Mesothelial cell of epicardium (in vitro differentiated cells): ENCODE measurements at regions not wholly inside any gene's neighbourhood (a gene's known extent, or its start where the extent isn't known, plus 50 kb on each side); places are given as distances from the start of the nearest gene placed in this dataset.

Source experiments
- DNase-seq, 2 experiments: peaks; one replicate each; pipeline ENCODE4 v3.0.0; 2021; ENCODE audit warnings: low spot score in 2 of 2; ENCODE audit not compliant: unreplicated experiment in 2 of 2
- H3K27ac Mint-ChIP-seq: 2 replicates; pipeline ENCODE4 v1.8.0; 2021; ENCODE audit warnings: mixed read lengths
- H3K27me3 Mint-ChIP-seq: 2 replicates; pipeline ENCODE4 v1.8.0; 2021; ENCODE audit warnings: low read depth, mixed read lengths
- H3K36me3 Mint-ChIP-seq: 2 replicates; pipeline ENCODE4 v1.8.0; 2021; ENCODE audit warnings: mixed read lengths
- H3K4me1 Mint-ChIP-seq: 2 replicates; pipeline ENCODE4 v1.8.0; 2021; ENCODE audit warnings: mixed read lengths
- H3K4me3 Mint-ChIP-seq: 2 replicates; pipeline ENCODE4 v1.8.0; 2021; ENCODE audit warnings: mild to moderate bottlenecking, moderate library complexity, mixed read lengths
- H3K9me3 Mint-ChIP-seq: 2 replicates; pipeline ENCODE4 v1.8.0; 2021; ENCODE audit warnings: mixed read lengths
- TF ChIP-seq, protein P1 (sequence below): fragments of 200-600 bp; sonication (generic); IDR thresholded peaks from one replicate; pipeline ENCODE4 v1.5.0; 2021; ENCODE audit warnings: antibody characterized with exemption; ENCODE audit not compliant: unreplicated experiment

DNA sequence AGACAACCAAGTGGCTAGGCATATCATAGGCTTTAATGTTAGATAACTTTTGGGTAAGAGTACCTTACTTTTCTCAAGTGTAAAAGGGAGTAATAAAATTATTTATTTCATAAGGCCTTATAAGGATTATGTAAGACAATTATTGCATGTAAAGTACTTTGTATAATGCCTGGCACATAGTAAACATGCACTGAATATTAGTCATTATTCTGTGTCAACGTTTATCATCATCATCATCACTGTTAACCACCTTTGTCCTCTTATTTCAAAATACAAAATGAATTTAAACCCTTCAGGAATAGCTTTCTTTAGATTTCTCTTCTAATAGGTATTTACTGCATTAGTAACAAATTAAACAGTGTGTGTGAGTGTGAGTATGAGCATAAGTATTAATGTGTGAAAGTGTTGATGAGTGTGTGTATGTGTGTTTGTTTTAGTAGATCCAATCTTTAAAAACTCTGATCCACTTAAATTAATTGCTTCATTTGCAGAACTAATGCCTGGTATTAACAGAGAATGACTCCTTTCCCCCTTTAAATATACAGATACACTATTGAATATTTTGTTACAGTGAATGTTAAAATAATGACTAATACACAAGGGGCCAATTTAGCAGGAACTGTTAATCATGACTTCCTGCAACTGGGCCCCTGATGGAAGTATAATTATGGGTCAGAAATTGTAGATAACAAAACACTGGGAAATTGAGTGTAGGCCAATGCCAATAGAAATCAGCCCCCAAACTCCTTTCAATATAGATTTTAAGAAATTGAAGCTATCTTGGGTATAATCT, 213.3 kb upstream of the FZD8 start:
- no peak for DNase-seq
- Mint-ChIP-seq H3K4me1 (peaks cover 6% of the 10 kb centered on the region), H3K9me3 (peaks cover 11% of the 10 kb centered on the region), H3K27me3 (no peaks in the 10 kb centered on the region), H3K36me3 (peaks cover 3% of the 10 kb centered on the region), H3K4me3 (no peak overlapping the region), H3K27ac (no peak overlapping the region)
- TF ChIP-seq, protein P1, sequence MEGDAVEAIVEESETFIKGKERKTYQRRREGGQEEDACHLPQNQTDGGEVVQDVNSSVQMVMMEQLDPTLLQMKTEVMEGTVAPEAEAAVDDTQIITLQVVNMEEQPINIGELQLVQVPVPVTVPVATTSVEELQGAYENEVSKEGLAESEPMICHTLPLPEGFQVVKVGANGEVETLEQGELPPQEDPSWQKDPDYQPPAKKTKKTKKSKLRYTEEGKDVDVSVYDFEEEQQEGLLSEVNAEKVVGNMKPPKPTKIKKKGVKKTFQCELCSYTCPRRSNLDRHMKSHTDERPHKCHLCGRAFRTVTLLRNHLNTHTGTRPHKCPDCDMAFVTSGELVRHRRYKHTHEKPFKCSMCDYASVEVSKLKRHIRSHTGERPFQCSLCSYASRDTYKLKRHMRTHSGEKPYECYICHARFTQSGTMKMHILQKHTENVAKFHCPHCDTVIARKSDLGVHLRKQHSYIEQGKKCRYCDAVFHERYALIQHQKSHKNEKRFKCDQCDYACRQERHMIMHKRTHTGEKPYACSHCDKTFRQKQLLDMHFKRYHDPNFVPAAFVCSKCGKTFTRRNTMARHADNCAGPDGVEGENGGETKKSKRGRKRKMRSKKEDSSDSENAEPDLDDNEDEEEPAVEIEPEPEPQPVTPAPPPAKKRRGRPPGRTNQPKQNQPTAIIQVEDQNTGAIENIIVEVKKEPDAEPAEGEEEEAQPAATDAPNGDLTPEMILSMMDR, result no peak

DNA sequence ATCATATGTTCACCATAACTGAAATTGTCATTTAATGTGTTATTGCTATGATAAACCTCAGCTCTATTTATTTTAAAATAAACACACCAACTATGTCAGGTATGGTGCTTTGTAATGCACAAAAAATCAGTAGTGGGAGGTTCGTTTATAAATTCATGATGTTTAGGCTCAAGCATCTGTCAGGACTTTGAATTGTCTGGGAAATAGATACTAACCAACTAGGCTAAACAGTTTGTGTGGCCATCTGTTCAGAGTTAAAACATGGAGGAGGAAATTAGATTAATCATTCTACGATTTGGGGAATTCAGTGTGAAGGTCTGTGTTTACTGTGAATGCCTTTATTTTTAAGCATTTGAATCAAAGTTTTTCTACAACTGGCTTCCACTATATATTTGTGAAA, 212.6 kb upstream of the FZD8 start:
- Mint-ChIP-seq H3K36me3 (peaks cover 3% of the 10 kb centered on the region), H3K4me3 (no peak overlapping the region), H3K27me3 (no peaks in the 10 kb centered on the region), H3K4me1 (peaks cover 10% of the 10 kb centered on the region), H3K27ac (no peak overlapping the region), H3K9me3 (peaks cover 11% of the 10 kb centered on the region)
- TF ChIP-seq, protein P1, result no peak
- DNase-seq, result no peak

DNA sequence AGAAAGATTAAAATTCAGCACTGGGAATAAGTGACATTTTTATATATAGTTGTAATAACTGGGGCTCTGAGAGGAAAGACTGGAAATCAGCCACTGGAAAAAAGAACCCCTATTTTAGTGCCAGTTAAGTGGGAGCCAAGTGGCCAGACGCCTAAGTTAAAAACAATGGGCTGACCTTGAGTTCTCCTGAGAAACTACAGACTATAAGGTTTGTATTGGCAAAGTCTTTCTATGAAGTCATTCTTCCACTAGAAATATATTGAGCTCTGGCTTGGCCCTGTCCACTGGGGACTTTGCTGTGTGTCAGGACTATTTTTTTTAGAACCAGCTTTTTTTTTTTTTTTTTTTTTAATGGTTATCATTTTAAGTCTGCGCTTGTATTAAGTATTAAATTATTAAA, 210.6 kb upstream of the FZD8 start:
- Mint-ChIP-seq H3K4me1 (peaks cover 28% of the 10 kb centered on the region), H3K4me3 (no peak overlapping the region), H3K27ac (no peak overlapping the region), H3K36me3 (no peaks in the 10 kb centered on the region), H3K9me3 (peaks cover 1% of the 10 kb centered on the region), H3K27me3 (no peaks in the 10 kb centered on the region)
- no peak for DNase-seq
- TF ChIP-seq, protein P1, result no peak

DNA sequence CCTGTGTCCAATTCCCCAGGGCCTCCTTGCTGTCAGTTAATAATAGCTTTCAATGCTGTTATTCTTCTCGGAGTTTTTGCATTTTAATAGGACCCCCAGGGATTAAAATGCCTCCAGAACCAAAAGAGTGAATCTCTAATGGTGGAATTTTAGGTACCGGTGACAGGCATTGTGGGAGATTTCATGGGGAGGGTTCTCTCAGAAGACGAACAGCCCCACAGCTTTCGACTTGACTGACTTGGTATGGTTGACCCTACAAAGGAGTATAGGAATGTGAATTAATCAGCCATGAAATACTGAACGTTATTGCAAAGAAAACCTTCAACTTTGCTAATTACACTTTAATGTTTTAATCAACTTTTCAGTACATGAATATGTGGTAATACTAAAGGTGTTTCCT, 206.3 kb upstream of the FZD8 start:
- DNase-seq, result no peak
- H3K27ac Mint-ChIP-seq, result no peak overlapping the region
- H3K4me1 Mint-ChIP-seq, result peaks cover 25% of the 10 kb centered on the region
- no peaks in the 10 kb centered on the region for H3K36me3 Mint-ChIP-seq
- H3K4me3 Mint-ChIP-seq, result no peak overlapping the region
- H3K27me3 Mint-ChIP-seq, result no peaks in the 10 kb centered on the region
- H3K9me3 Mint-ChIP-seq, result no peaks in the 10 kb centered on the region
- TF ChIP-seq, protein P1, result no peak

DNA sequence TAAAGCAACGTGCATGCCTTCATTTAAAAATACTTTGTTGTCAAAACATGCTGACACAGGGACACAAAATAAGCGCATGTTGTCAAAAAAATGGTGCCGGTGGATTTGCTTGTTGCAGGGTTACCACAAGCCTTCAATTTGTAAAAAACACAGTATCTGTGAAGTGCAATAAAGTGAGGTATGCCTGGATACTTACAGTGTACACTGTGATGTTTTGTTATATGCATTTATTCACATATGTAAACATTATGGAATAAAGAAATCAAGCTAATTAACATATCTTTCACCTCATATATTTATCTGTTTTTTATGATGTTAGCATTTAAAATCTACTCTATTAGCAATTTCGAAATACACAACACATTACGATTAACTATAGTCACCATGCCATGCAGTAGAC, 202.6 kb upstream of the FZD8 start:
- no peaks in the 10 kb centered on the region for H3K27me3 Mint-ChIP-seq
- TF ChIP-seq, protein P1, result no peak
- no peak for DNase-seq
- peaks cover 6% of the 10 kb centered on the region for H3K36me3 Mint-ChIP-seq
- no peak overlapping the region for H3K4me3 Mint-ChIP-seq
- peaks cover 21% of the 10 kb centered on the region for H3K4me1 Mint-ChIP-seq
- H3K27ac Mint-ChIP-seq, result no peak overlapping the region
- peaks cover 21% of the 10 kb centered on the region for H3K9me3 Mint-ChIP-seq
